ENCODE measurements at regions not wholly inside any gene's neighbourhood (a gene's known extent, or its start where the extent isn't known, plus 50 kb on each side); places are given as distances from the start of the nearest gene placed in this dataset.
A peak's percentile ranks its signal among the peaks of the same experiment; 100 is the strongest.

GRCh38 chr21:35942211-35943144 lies 117.8 kb downstream of the SETD4 start:
- TF ChIP-seq CTCF (IDR thresholded peaks at IDR 0.05; ENCODE audit: unreplicated experiment): no peak
- Mint-ChIP-seq H3K4me3 (ENCODE audit: unreplicated experiment) (no peak overlapping the region), H3K9me3 (ENCODE audit: unreplicated experiment) (no peaks in the 10 kb centered on the region), H3K36me3 (ENCODE audit: low read depth, unreplicated experiment) (no peaks in the 10 kb centered on the region), H3K4me1 (ENCODE audit: unreplicated experiment) (no peaks in the 10 kb centered on the region), H3K27me3 (ENCODE audit: unreplicated experiment) (peaks cover 3% of the 10 kb centered on the region), H3K27ac (ENCODE audit: unreplicated experiment) (no peak overlapping the region)
- DNase-seq (ENCODE audit: low spot score): no peak

GRCh38 chr21:35940074-35940927 lies 120.0 kb downstream of the SETD4 start:
- Mint-ChIP-seq H3K9me3 (ENCODE audit: unreplicated experiment) (no peaks in the 10 kb centered on the region), H3K4me1 (ENCODE audit: unreplicated experiment) (no peaks in the 10 kb centered on the region), H3K27me3 (ENCODE audit: unreplicated experiment) (no peaks in the 10 kb centered on the region), H3K27ac (ENCODE audit: unreplicated experiment) (no peak overlapping the region), H3K36me3 (ENCODE audit: low read depth, unreplicated experiment) (no peaks in the 10 kb centered on the region), H3K4me3 (ENCODE audit: unreplicated experiment) (no peak overlapping the region)
- DNase-seq (ENCODE audit: low spot score): peak; percentile 32
- TF ChIP-seq CTCF (IDR thresholded peaks at IDR 0.05; ENCODE audit: unreplicated experiment): no peak

GRCh38 chr21:35938446-35938845 lies 121.9 kb downstream of the SETD4 start:
- TF ChIP-seq CTCF (IDR thresholded peaks at IDR 0.05; ENCODE audit: unreplicated experiment): no peak
- no peaks in the 10 kb centered on the region for H3K27me3 Mint-ChIP-seq (ENCODE audit: unreplicated experiment)
- no peaks in the 10 kb centered on the region for H3K9me3 Mint-ChIP-seq (ENCODE audit: unreplicated experiment)
- no peaks in the 10 kb centered on the region for H3K36me3 Mint-ChIP-seq (ENCODE audit: low read depth, unreplicated experiment)
- no peaks in the 10 kb centered on the region for H3K4me1 Mint-ChIP-seq (ENCODE audit: unreplicated experiment)
- H3K27ac Mint-ChIP-seq (ENCODE audit: unreplicated experiment): no peak overlapping the region
- no peak for DNase-seq (ENCODE audit: low spot score)
- no peak overlapping the region for H3K4me3 Mint-ChIP-seq (ENCODE audit: unreplicated experiment)

- no peak overlapping the region for H3K27ac Mint-ChIP-seq (ENCODE audit: unreplicated experiment)
- H3K4me3 Mint-ChIP-seq (ENCODE audit: unreplicated experiment): no peak overlapping the region
- H3K4me1 Mint-ChIP-seq (ENCODE audit: unreplicated experiment): no peaks in the 10 kb centered on the region
- H3K36me3 Mint-ChIP-seq (ENCODE audit: low read depth, unreplicated experiment): no peaks in the 10 kb centered on the region
- no peaks in the 10 kb centered on the region for H3K27me3 Mint-ChIP-seq (ENCODE audit: unreplicated experiment)
- no peaks in the 10 kb centered on the region for H3K9me3 Mint-ChIP-seq (ENCODE audit: unreplicated experiment)
- DNase-seq (ENCODE audit: low spot score): no peak
- no peak for TF ChIP-seq CTCF (IDR thresholded peaks at IDR 0.05; ENCODE audit: unreplicated experiment)
These were observed 126.9 kb downstream of the SETD4 start for GRCh38 chr21:35933466-35933865.

Measured in endothelial cell (in vitro differentiated cells).